ENCODE measurements at regions not wholly inside any gene's neighbourhood (a gene's known extent, or its start where the extent isn't known, plus 50 kb on each side); places are given as distances from the start of the nearest gene placed in this dataset.

GRCh38 chr6:104599821-104600638, 259.7 kb downstream of the HACE1 start:
- in situ Hi-C loops (cut with MboI) (no loop called here), intact Hi-C loops (cut with micrococcal nuclease; ENCODE audit: unreplicated experiment) (no loop called here)
- Histone ChIP-seq H3K9ac (ENCODE audit: control insufficient read depth, insufficient read depth, low read length) (no peak overlapping the region), H3K27me3 (replicated peaks in 1 of 2; ENCODE audit: control insufficient read depth in 2 of 2, insufficient read depth in 2 of 2, low read length in 1 of 2) (no peaks in the 10 kb centered on the region), H3K79me2 (ENCODE audit: control insufficient read depth, insufficient read depth, low read length) (no peaks in the 10 kb centered on the region), H3K4me2 (ENCODE audit: control insufficient read depth, insufficient read depth) (no peak overlapping the region), H2AFZ (ENCODE audit: control insufficient read depth, low read depth, low read length) (no peak overlapping the region), H3K9me3 (replicated peaks; ENCODE audit: control insufficient read depth, insufficient read depth, low read length) (no peaks in the 10 kb centered on the region), H3K4me3 (no peak overlapping the region), H3K27ac (ENCODE audit: control insufficient read depth, insufficient read depth) (no peak overlapping the region), H4K20me1 (ENCODE audit: control insufficient read depth, insufficient read depth) (no peaks in the 10 kb centered on the region), H3K36me3 (ENCODE audit: control insufficient read depth in 2 of 2, insufficient read depth in 2 of 2, low read length in 1 of 2) (no peaks in the 10 kb centered on the region), H3K4me1 (ENCODE audit: control insufficient read depth, insufficient read depth, low read length) (no peaks in the 10 kb centered on the region)
- DNase-seq (ENCODE audit: low read depth, low spot score) (no peak), ATAC-seq (no peak), FAIRE-seq (no peak)
- ChIA-PET CTCF (no interaction called here), POLR2A (no interaction called here), SMC1A (ENCODE audit: uncharacterized antibody, unreplicated experiment) (no interaction called here), RAD21 (ENCODE audit: unreplicated experiment) (no interaction called here)
- no TSS peak for BruUV-seq (replicated peaks)
- TF ChIP-seq CREB1 (IDR thresholded peaks at IDR 0.05; ENCODE audit: low read depth) (no peak), ATF2 (IDR thresholded peaks at IDR 0.05; ENCODE audit: low read length) (no peak), CBX3 (IDR thresholded peaks at IDR 0.05; ENCODE audit: borderline replicate concordance, low read depth) (no peak), ZNF217 (IDR thresholded peaks at IDR 0.05) (no peak), JUNB (IDR thresholded peaks at IDR 0.05) (no peak), GABPA (IDR thresholded peaks at IDR 0.05; ENCODE audit: low read depth) (no peak), NFIC (IDR thresholded peaks at IDR 0.05; ENCODE audit: low read depth, low read length) (no peak), HCFC1 (IDR thresholded peaks at IDR 0.05; ENCODE audit: low read length) (no peak), MLLT1 (IDR thresholded peaks at IDR 0.05) (no peak), CBX5 (IDR thresholded peaks at IDR 0.05; ENCODE audit: low read depth) (no peak), ZNF384 (IDR thresholded peaks at IDR 0.05; ENCODE audit: borderline replicate concordance, low read depth, low read length) (no peak), RELB (IDR thresholded peaks at IDR 0.05; ENCODE audit: low read depth) (no peak), ETV6 (conservative IDR thresholded peaks at IDR 0.05 in 1 of 2, IDR thresholded peaks at IDR 0.05 in 1 of 2; ENCODE audit: borderline replicate concordance in 1 of 2, low read depth in 1 of 2) (no peak), SREBF1 (IDR thresholded peaks at IDR 0.05; ENCODE audit: low read length) (no peak), SMC3 (IDR thresholded peaks at IDR 0.05; ENCODE audit: borderline replicate concordance, low read length) (no peak), TCF3 (IDR thresholded peaks at IDR 0.05; ENCODE audit: borderline replicate concordance, insufficient read depth, low read depth, low read length) (no peak), ASH2L (IDR thresholded peaks at IDR 0.05; ENCODE audit: borderline replicate concordance, low read depth) (no peak), RB1 (IDR thresholded peaks at IDR 0.05; ENCODE audit: borderline replicate concordance) (no peak), RUNX3 (IDR thresholded peaks at IDR 0.05; ENCODE audit: low read length) (no peak), SMAD5 (IDR thresholded peaks at IDR 0.05; ENCODE audit: low read depth) (no peak)
- 58% methylated on average over 3 of the region's 3 CpGs for WGBS (ENCODE audit: insufficient coverage, insufficient replicate concordance, low lambda C conversion rate, missing lambda C conversion rate)
